Endothelial cell of umbilical vein (primary cell): ENCODE measurements at regions not wholly inside any gene's neighbourhood (a gene's known extent, or its start where the extent isn't known, plus 50 kb on each side); places are given as distances from the start of the nearest gene placed in this dataset.

ENCODE experiments used
- BruUV-seq: library from RNA; stranded (reverse); fragments of 400-500 nt; replicated peaks from 2 replicates; lab custom pipeline; 2021; lab: Mats Ljungman, UMichigan
- CTCF ChIA-PET: fragments of 300-600, 350-600 bp; sonication (Branson Sonifier 250); formaldehyde crosslinking; loops from one replicate; lab custom pipeline; 2021; ENCODE audit warnings: antibody characterized with exemption, inconsistent platforms; lab: Charles Lee
- POLR2A ChIA-PET: fragments of 300-600, 350-600 bp; sonication (Branson Sonifier 250); formaldehyde crosslinking; loops from one replicate; lab custom pipeline; 2021; ENCODE audit warnings: antibody characterized with exemption, inconsistent platforms; lab: Charles Lee
- DNase-seq: peaks from one replicate; pipeline ENCODE4 v3.0.0-alpha.2; 2011; ENCODE audit warnings: low read depth, low spot score
- FAIRE-seq: peaks from 2 replicates; lab custom pipeline; 2011; peaks lifted over from hg19 to GRCh38; lab: Jason Lieb, UNC
- H2AFZ ChIP-seq: 2 replicates; pipeline ENCODE4 v1.6.0; 2012; ENCODE audit warnings: low read depth, low read length, control low read depth, inconsistent platforms
- H3K27ac ChIP-seq: 2 replicates; pipeline ENCODE4 v1.5.1; 2011; ENCODE audit warnings: low read depth, mild to moderate bottlenecking, control low read depth, low read length, moderate library complexity; ENCODE audit not compliant: insufficient read depth
- H3K27me3 ChIP-seq, 2 experiments: 2 replicates each; pipeline versions ENCODE4 v1.6.0 to v1.6.1; 2011; ENCODE audit warnings: low read length in 2 of 2, mixed read lengths in 1 of 2; ENCODE audit not compliant: control insufficient read depth in 2 of 2, insufficient read depth in 2 of 2
- H3K36me3 ChIP-seq, 2 experiments: 2 replicates in 1 of 2; 3 replicates in 1 of 2; pipeline ENCODE4 v1.5.1; 2011; ENCODE audit warnings: low read length in 2 of 2, mild to moderate bottlenecking in 1 of 2, moderate library complexity in 1 of 2; ENCODE audit not compliant: control insufficient read depth in 2 of 2, insufficient read depth in 2 of 2; ENCODE audit errors: extremely low read depth in 1 of 2
- H3K4me1 ChIP-seq: 3 replicates; pipeline ENCODE4 v1.5.1; 2011; ENCODE audit warnings: mild to moderate bottlenecking, low read length; ENCODE audit not compliant: control insufficient read depth, insufficient read depth; ENCODE audit errors: extremely low read depth
- H3K4me2 ChIP-seq: 2 replicates; pipeline ENCODE4 v1.6.1; 2011; ENCODE audit warnings: low read length, control low read depth, mixed read lengths; ENCODE audit not compliant: insufficient read depth
- H3K4me3 ChIP-seq, 3 experiments: fragments of 200-600 bp in 1 of 3; sonication (generic), shearing (Covaris generic) in 1 of 3; replicated peaks in 1 of 3; 2 replicates each; pipeline ENCODE4 v1.5.1; 2011 to 2016; ENCODE audit warnings: control low read depth in 3 of 3, low read length in 3 of 3, mild to moderate bottlenecking in 2 of 3, inconsistent platforms in 1 of 3, low read depth in 1 of 3, moderate library complexity in 1 of 3; ENCODE audit not compliant: insufficient read depth in 1 of 3
- H3K79me2 ChIP-seq: 2 replicates; pipeline ENCODE4 v1.6.0; 2012; ENCODE audit warnings: low read length, inconsistent platforms; ENCODE audit not compliant: control insufficient read depth, insufficient read depth
- H3K9ac ChIP-seq: replicated peaks from 2 replicates; pipeline ENCODE3; 2011; ENCODE audit warnings: low read length, control low read depth; ENCODE audit not compliant: insufficient read depth; ENCODE audit errors: extremely low read depth
- H3K9me1 ChIP-seq: replicated peaks from 3 replicates; pipeline ENCODE4 v1.6.0; 2011; ENCODE audit warnings: mild to moderate bottlenecking, low read length; ENCODE audit not compliant: control insufficient read depth, insufficient read depth; ENCODE audit errors: extremely low read depth
- H3K9me3 ChIP-seq: replicated peaks from 2 replicates; pipeline ENCODE4 v1.5.1; 2012; ENCODE audit warnings: low read length, inconsistent platforms; ENCODE audit not compliant: control insufficient read depth, insufficient read depth
- H4K20me1 ChIP-seq: replicated peaks from 2 replicates; pipeline ENCODE3; 2011; ENCODE audit warnings: mild to moderate bottlenecking, low read length; ENCODE audit not compliant: control insufficient read depth, insufficient read depth; ENCODE audit errors: extremely low read depth
- CTCF ChIP-seq, 2 donors: IDR thresholded peaks; 1 replicate in 1 of 2; 2 replicates in 1 of 2; pipeline ENCODE4 v1.5.1; 2011; ENCODE audit warnings: low read length in 2 of 2, mild to moderate bottlenecking in 2 of 2, moderate library complexity in 2 of 2, control low read depth in 1 of 2, inconsistent platforms in 1 of 2, low read depth in 1 of 2; ENCODE audit not compliant: insufficient read depth in 1 of 2; ENCODE audit errors: extremely low read depth in 1 of 2
- EZH2 ChIP-seq: IDR thresholded peaks from 2 replicates; pipeline ENCODE4 v1.6.1; 2012; ENCODE audit warnings: borderline replicate concordance, low read depth, mild to moderate bottlenecking, moderate library complexity, low read length, inconsistent platforms; ENCODE audit not compliant: severe bottlenecking
- FOS ChIP-seq: IDR thresholded peaks from 2 replicates; pipeline ENCODE4 v1.6.1; 2011; ENCODE audit warnings: mild to moderate bottlenecking, low read length, moderate library complexity, borderline replicate concordance; ENCODE audit not compliant: insufficient read depth
- GATA2 ChIP-seq: IDR thresholded peaks from 2 replicates; pipeline ENCODE4 v1.7.0; 2011; ENCODE audit warnings: low read depth, mild to moderate bottlenecking, moderate library complexity, mixed read lengths, low read length; ENCODE audit not compliant: insufficient read length, insufficient read depth
- JUN ChIP-seq: IDR thresholded peaks from 2 replicates; pipeline ENCODE4 v1.6.1; 2011; ENCODE audit warnings: borderline replicate concordance, low read depth; ENCODE audit not compliant: insufficient read length, insufficient read depth
- MAX ChIP-seq: IDR thresholded peaks from 2 replicates; pipeline ENCODE4 v1.6.1; 2011; ENCODE audit not compliant: insufficient read depth, insufficient read length
- MYC ChIP-seq: IDR thresholded peaks from one replicate; pipeline ENCODE4 v1.6.1; 2011; ENCODE audit warnings: mild to moderate bottlenecking, low read depth, low read length
- POLR2A ChIP-seq: IDR thresholded peaks from 2 replicates; pipeline ENCODE4 v1.6.1; 2012; ENCODE audit warnings: low read depth, mild to moderate bottlenecking, control low read depth, low read length
- POLR2AphosphoS5 ChIP-seq: IDR thresholded peaks from 2 replicates; pipeline ENCODE4 v1.6.1; 2012; ENCODE audit warnings: low read depth, mild to moderate bottlenecking, control low read depth, low read length, moderate library complexity; ENCODE audit not compliant: insufficient read depth
- dilution Hi-C: fragments of 300-500 bp; cut with MboI; formaldehyde crosslinking; loops from one replicate; pipeline ENCODE4 v1.15.0; 2019; ENCODE audit warnings: low sequenced_read_pairs; ENCODE audit not compliant: extremely low pct_ligation_motif_present
- intact Hi-C: fragments of 100-400 bp; cut with micrococcal nuclease; formaldehyde crosslinking; loops from one replicate; pipeline ENCODE4 v1.10.0; 2022

GRCh38 chr9:89690334-89690912, 85.6 kb downstream of the GADD45G start:
- H3K36me3 ChIP-seq = no peaks in the 10 kb centered on the region
- DNase-seq (no peak), FAIRE-seq (no peak)
- intact Hi-C loops (no loop called here), dilution Hi-C loops (no loop called here)
- no peak overlapping the region for H2AFZ ChIP-seq
- no peaks in the 10 kb centered on the region for H3K9me3 ChIP-seq
- H3K9ac ChIP-seq = no peak overlapping the region
- TF ChIP-seq MYC = no peak
- TF ChIP-seq POLR2AphosphoS5 = no peak
- no peak for TF ChIP-seq CTCF (IDR thresholded peaks at IDR 0.05; ENCODE audit: extremely low read depth in 1 of 2, insufficient read depth in 1 of 2, low read depth in 1 of 2, low read length in 2 of 2)
- TF ChIP-seq GATA2 = no peak
- TF ChIP-seq JUN = no peak
- TF ChIP-seq POLR2A = no peak
- TF ChIP-seq FOS = no peak
- TF ChIP-seq MAX = no peak
- no peak for TF ChIP-seq EZH2
- no TSS peak for BruUV-seq
- H3K27ac ChIP-seq = no peak overlapping the region
- H3K4me1 ChIP-seq = no peaks in the 10 kb centered on the region
- no peaks in the 10 kb centered on the region for H3K9me1 ChIP-seq
- no peaks in the 10 kb centered on the region for H3K27me3 ChIP-seq
- no peaks in the 10 kb centered on the region for H4K20me1 ChIP-seq
- no peak overlapping the region for H3K4me3 ChIP-seq
- CTCF ChIA-PET = interaction anchor here (0.6 kb wide), 1 partner anchor 1095 kb away, joined by 3 read pairs; no protein-coding TSS in a partner anchor
- H3K79me2 ChIP-seq = no peaks in the 10 kb centered on the region
- POLR2A ChIA-PET = no interaction called here
- H3K4me2 ChIP-seq = no peak overlapping the region
